HepG2 (cell line): ENCODE measurements at regions not wholly inside any gene's neighbourhood (a gene's known extent, or its start where the extent isn't known, plus 50 kb on each side); places are given as distances from the start of the nearest gene placed in this dataset.

Experiments
- ATAC-seq: fragments of 200-7000 bp; cut with Tn5 transposase; 3 replicates; pipeline ENCODE4 v1.9.1; 2020; ENCODE audit warnings: mild to moderate bottlenecking, moderate library complexity
- BruUV-seq: library from RNA; stranded (reverse); fragments of 400-500 nt; replicated peaks from 2 replicates; lab custom pipeline; 2021; lab: Mats Ljungman, UMichigan
- CTCF ChIA-PET: fragments of 300-600 bp; formaldehyde crosslinking; extraction: SDS; loops from one replicate; lab custom pipeline; 2021; ENCODE audit warnings: low total read pairs, inconsistent platforms, low intra/inter-chr PET ratio; lab: Yijun Ruan, JAX
- POLR2A ChIA-PET: fragments of 350-600 bp; sonication (Branson Sonifier 250); formaldehyde crosslinking; loops from one replicate; lab custom pipeline; 2020; ENCODE audit warnings: antibody characterized with exemption, inconsistent platforms; lab: Yijun Ruan, JAX
- DNase-seq: peaks from one replicate; pipeline ENCODE4 v3.0.0-alpha.2; 2015; ENCODE audit warnings: low spot score
- FAIRE-seq: peaks from 3 replicates; lab custom pipeline; 2011; peaks lifted over from hg19 to GRCh38; lab: Jason Lieb, UNC
- H2AFZ ChIP-seq: one replicate; pipeline ENCODE4 v1.6.1; 2011; ENCODE audit warnings: low read length, inconsistent platforms
- H3K27ac ChIP-seq: fragments of 300-600 bp; 3 replicates; pipeline ENCODE4 v1.8.0; 2011; ENCODE audit warnings: mixed run types, mild to moderate bottlenecking, mixed read lengths, low read length, inconsistent platforms; ENCODE audit not compliant: insufficient read depth; ENCODE audit errors: extremely low read length
- H3K27me3 ChIP-seq, 2 experiments: fragments of 200-600 bp in 1 of 2; 2 replicates in 1 of 2; 3 replicates in 1 of 2; pipeline versions ENCODE4 v1.6.0 to v1.8.0; 2011; ENCODE audit warnings: low read length in 2 of 2, mild to moderate bottlenecking in 2 of 2, moderate library complexity in 2 of 2, inconsistent platforms in 1 of 2; ENCODE audit not compliant: insufficient read depth in 2 of 2, control insufficient read depth in 1 of 2
- H3K36me3 ChIP-seq, 2 experiments: fragments of 200-600 bp in 1 of 2; replicated peaks in 1 of 2; 2 replicates in 1 of 2; 3 replicates in 1 of 2; pipeline versions ENCODE4 v1.5.1 to v1.8.0; 2011; ENCODE audit warnings: low read length in 2 of 2, inconsistent platforms in 1 of 2; ENCODE audit not compliant: insufficient read depth in 2 of 2, control insufficient read depth in 1 of 2
- H3K4me1 ChIP-seq: 2 replicates; pipeline ENCODE4 v1.5.1; 2012; ENCODE audit warnings: low read length, inconsistent platforms; ENCODE audit not compliant: insufficient read depth
- H3K4me2 ChIP-seq: 2 replicates; pipeline ENCODE4 v1.6.0; 2011; ENCODE audit warnings: low read depth, low read length, inconsistent platforms
- H3K4me3 ChIP-seq, 3 experiments: fragments of 200-600 bp in 1 of 3; sonication (generic), shearing (Covaris generic) in 1 of 3; replicated peaks in 1 of 3; 2 replicates each; pipeline ENCODE4 v1.5.1; 2011 to 2016; ENCODE audit warnings: low read length in 3 of 3, inconsistent platforms in 2 of 3, low read depth in 2 of 3, mild to moderate bottlenecking in 2 of 3, control low read depth in 1 of 3, mixed read lengths in 1 of 3; ENCODE audit not compliant: insufficient read depth in 1 of 3
- H3K79me2 ChIP-seq: one replicate; pipeline ENCODE4 v1.6.1; 2011; ENCODE audit warnings: low read length, inconsistent platforms; ENCODE audit not compliant: insufficient read depth
- H3K9ac ChIP-seq: 2 replicates; pipeline ENCODE4 v1.6.0; 2011; ENCODE audit warnings: mild to moderate bottlenecking, low read depth, low read length, inconsistent platforms; ENCODE audit not compliant: insufficient read depth
- H3K9me3 ChIP-seq: 2 replicates; pipeline ENCODE4 v1.5.1; 2012; ENCODE audit warnings: mild to moderate bottlenecking, low read length
- H4K20me1 ChIP-seq: 2 replicates; pipeline ENCODE4 v1.6.0; 2011; ENCODE audit warnings: inconsistent platforms, mild to moderate bottlenecking, low read length, moderate library complexity; ENCODE audit not compliant: insufficient read depth
- FOSL1 ChIP-seq: sonication (generic); formaldehyde crosslinking; IDR thresholded peaks from 2 replicates; pipeline ENCODE4 v1.9.0; 2021; ENCODE audit warnings: missing genetic modification reagents, borderline replicate concordance
- JARID2 ChIP-seq: sonication (generic); formaldehyde crosslinking; IDR thresholded peaks from 2 replicates; pipeline ENCODE4 v1.8.1; 2023; ENCODE audit warnings: missing genetic modification reagents, inconsistent platforms; ENCODE audit not compliant: insufficient replicate concordance
- NR2F6 ChIP-seq, 2 experiments: IDR thresholded peaks; 2 replicates each; pipeline ENCODE4 v1.6.1; 2016; ENCODE audit warnings: antibody characterized with exemption in 1 of 2, mild to moderate bottlenecking in 1 of 2
- RELA ChIP-seq: sonication (generic); formaldehyde crosslinking; IDR thresholded peaks from 2 replicates; pipeline ENCODE4 v1.4.0; 2020; ENCODE audit warnings: missing genetic modification reagents
- SALL2 ChIP-seq: sonication (generic); formaldehyde crosslinking; IDR thresholded peaks from 2 replicates; pipeline ENCODE4 v1.8.1; 2023; ENCODE audit warnings: mild to moderate bottlenecking, missing genetic modification reagents, inconsistent platforms
- SOX13 ChIP-seq, 3 experiments: fragments of 450-650 bp in 1 of 3; sonication (generic) in 1 of 3; formaldehyde crosslinking in 1 of 3; IDR thresholded peaks in 2 of 3; conservative IDR thresholded peaks in 1 of 3; 2 replicates each; pipeline versions ENCODE4 v1.5.0 to v1.6.1; 2016 to 2020; ENCODE audit warnings: antibody characterized with exemption in 1 of 3, mild to moderate bottlenecking in 1 of 3, missing compliant biosample characterization in 1 of 3, missing genetic modification reagents in 1 of 3, moderate library complexity in 1 of 3
- SRF ChIP-seq: IDR thresholded peaks from 2 replicates; pipeline ENCODE4 v1.6.1; 2011; ENCODE audit warnings: mild to moderate bottlenecking, low read depth, low read length, moderate library complexity
- ZNF143 ChIP-seq: sonication (generic); formaldehyde crosslinking; IDR thresholded peaks from 2 replicates; pipeline ENCODE4 v1.4.0; 2020; ENCODE audit warnings: missing genetic modification reagents
- ZNF24 ChIP-seq: fragments of 450-650 bp; IDR thresholded peaks from 2 replicates; pipeline ENCODE4 v1.6.1; 2017; ENCODE audit warnings: antibody characterized with exemption, mild to moderate bottlenecking
- ZNF343 ChIP-seq: sonication (generic); formaldehyde crosslinking; IDR thresholded peaks from 2 replicates; pipeline ENCODE4 v1.4.0; 2020; ENCODE audit warnings: mild to moderate bottlenecking, missing genetic modification reagents
- ZNF589 ChIP-seq: sonication (generic); formaldehyde crosslinking; conservative IDR thresholded peaks from 2 replicates; pipeline ENCODE4 v1.8.0; 2022; ENCODE audit warnings: mild to moderate bottlenecking, moderate library complexity, missing genetic modification reagents
- ZZZ3 ChIP-seq: sonication (generic); formaldehyde crosslinking; IDR thresholded peaks from 2 replicates; pipeline ENCODE4 v1.4.0; 2020; ENCODE audit warnings: missing genetic modification reagents, mild to moderate bottlenecking, borderline replicate concordance
- WGBS: methylation state at CpG from one replicate; pipeline ENCODE4 v1.1.6; 2017; ENCODE audit warnings: low lambda C conversion rate; 5-methylcytosine and 5-hydroxymethylcytosine counted together
- in situ Hi-C: cut with HindIII; loops from 2 replicates; pipeline ENCODE4 v1.10.0; 2017; ENCODE audit warnings: low pct_unique_long_range_greater_than_20kb; ENCODE audit not compliant: extremely low pct_ligation_motif_present
- intact Hi-C: fragments of 100-400 bp; cut with micrococcal nuclease; formaldehyde crosslinking; loops from one replicate; pipeline ENCODE4 v1.10.0; 2022; ENCODE audit not compliant: unreplicated experiment
- TF ChIP-seq, protein P1 (sequence below), 2 experiments: fragments of 450-650 bp in 1 of 2; sonication (generic) in 1 of 2; formaldehyde crosslinking; IDR thresholded peaks; 2 replicates each; pipeline versions ENCODE4 v1.5.0 to v1.8.0; 2020 to 2022; ENCODE audit warnings: mild to moderate bottlenecking in 1 of 2, missing genetic modification reagents in 1 of 2
- TF ChIP-seq, protein P2 (sequence below): IDR thresholded peaks from 2 replicates; pipeline ENCODE4 v1.6.1; 2016
- TF ChIP-seq, protein P3 (sequence below): sonication (generic); formaldehyde crosslinking; IDR thresholded peaks from 2 replicates; pipeline ENCODE4 v1.5.0; 2020; ENCODE audit warnings: mild to moderate bottlenecking, missing genetic modification reagents, moderate library complexity

DNA sequence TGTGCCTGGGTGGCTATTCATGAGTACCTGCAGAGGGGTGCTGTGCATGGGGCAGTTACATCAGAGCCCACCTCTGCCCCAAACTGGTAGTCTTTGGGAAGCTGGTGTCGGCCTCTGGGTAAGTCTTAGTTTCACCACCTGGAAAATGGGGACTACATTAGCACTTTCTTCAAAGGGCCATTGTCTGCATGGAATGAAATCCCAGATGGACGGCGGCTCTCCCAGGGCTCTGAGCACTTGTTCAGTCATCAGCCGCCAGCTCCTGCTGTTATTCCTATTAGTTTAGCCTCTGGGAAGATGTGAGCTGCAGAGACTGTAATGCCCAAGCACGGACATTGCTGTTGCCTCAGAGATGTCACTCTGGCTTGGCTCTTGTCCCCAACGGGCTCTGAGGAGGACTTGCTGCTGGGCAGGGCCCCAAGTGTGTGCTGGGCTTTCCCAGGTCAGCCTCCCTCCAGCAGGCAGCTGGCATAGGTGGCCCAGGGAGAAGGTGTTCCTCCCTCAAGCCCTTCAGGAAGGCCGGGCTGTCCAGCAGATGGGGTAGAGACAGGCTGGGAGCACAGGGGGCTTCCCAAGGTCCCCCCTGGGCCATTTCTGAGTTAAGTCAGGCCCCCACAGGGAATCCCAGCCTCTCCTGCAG lies 268.3 kb downstream of the TFAP2C start:
- DNase-seq (no peak), FAIRE-seq (no peak), ATAC-seq (no peak)
- intact Hi-C loops, result no loop called here
- Histone ChIP-seq H3K27me3 (peaks cover 0 to 10% of the 10 kb centered on the region in 2 experiments; a peak in 3 of 5 replicates), H3K4me1 (peaks cover 7% of the 10 kb centered on the region; the same call in 1 of the 2 replicates), H3K36me3 (no peaks in the 10 kb centered on the region), H2AFZ (no peak overlapping the region), H3K4me3 (no peak overlapping the region), H3K27ac (no peak overlapping the region), H3K9ac (no peak overlapping the region), H3K4me2 (no peak overlapping the region), H3K79me2 (no peaks in the 10 kb centered on the region), H3K9me3 (0 out of 2 replicates have a peak, but pooled peaks cover 6% of the 10 kb centered on the region), H4K20me1 (no peaks in the 10 kb centered on the region)
- BruUV-seq, result no TSS peak
- in situ Hi-C loops, result no loop called here
- ChIA-PET CTCF (no interaction called here), POLR2A (no interaction called here)
- 0% methylated on average over 6 of the region's 7 CpGs for WGBS
- TF ChIP-seq NR2F6 (IDR thresholded peaks at IDR 0.05) (no peak), NR2F6 (CRISPR knock-in tag; IDR thresholded peaks at IDR 0.05) (no peak), ZNF343 (CRISPR knock-in tag) (no peak), FOSL1 (no peak), SOX13 (IDR thresholded peaks at IDR 0.05) (no peak), SOX13 (CRISPR knock-in tag; conservative IDR thresholded peaks at IDR 0.05 in 1 of 2, IDR thresholded peaks at IDR 0.05 in 1 of 2) (no peak), ZNF24 (no peak), RELA (CRISPR knock-in tag) (no peak), SALL2 (CRISPR knock-in tag) (no peak), ZNF143 (no peak), ZZZ3 (CRISPR knock-in tag) (no peak), SRF (no peak), JARID2 (CRISPR knock-in tag) (no peak), ZNF589 (CRISPR knock-in tag) (no peak)
- TF ChIP-seq, protein P1, sequence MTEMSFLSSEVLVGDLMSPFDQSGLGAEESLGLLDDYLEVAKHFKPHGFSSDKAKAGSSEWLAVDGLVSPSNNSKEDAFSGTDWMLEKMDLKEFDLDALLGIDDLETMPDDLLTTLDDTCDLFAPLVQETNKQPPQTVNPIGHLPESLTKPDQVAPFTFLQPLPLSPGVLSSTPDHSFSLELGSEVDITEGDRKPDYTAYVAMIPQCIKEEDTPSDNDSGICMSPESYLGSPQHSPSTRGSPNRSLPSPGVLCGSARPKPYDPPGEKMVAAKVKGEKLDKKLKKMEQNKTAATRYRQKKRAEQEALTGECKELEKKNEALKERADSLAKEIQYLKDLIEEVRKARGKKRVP (CRISPR knock-in tag; IDR thresholded peaks at IDR 0.05), result no peak
- TF ChIP-seq, protein P2, sequence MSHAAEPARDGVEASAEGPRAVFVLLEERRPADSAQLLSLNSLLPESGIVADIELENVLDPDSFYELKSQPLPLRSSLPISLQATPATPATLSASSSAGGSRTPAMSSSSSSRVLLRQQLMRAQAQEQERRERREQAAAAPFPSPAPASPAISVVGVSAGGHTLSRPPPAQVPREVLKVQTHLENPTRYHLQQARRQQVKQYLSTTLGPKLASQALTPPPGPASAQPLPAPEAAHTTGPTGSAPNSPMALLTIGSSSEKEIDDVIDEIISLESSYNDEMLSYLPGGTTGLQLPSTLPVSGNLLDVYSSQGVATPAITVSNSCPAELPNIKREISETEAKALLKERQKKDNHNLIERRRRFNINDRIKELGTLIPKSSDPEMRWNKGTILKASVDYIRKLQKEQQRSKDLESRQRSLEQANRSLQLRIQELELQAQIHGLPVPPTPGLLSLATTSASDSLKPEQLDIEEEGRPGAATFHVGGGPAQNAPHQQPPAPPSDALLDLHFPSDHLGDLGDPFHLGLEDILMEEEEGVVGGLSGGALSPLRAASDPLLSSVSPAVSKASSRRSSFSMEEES (CRISPR knock-in tag), result no peak
- TF ChIP-seq, protein P3, sequence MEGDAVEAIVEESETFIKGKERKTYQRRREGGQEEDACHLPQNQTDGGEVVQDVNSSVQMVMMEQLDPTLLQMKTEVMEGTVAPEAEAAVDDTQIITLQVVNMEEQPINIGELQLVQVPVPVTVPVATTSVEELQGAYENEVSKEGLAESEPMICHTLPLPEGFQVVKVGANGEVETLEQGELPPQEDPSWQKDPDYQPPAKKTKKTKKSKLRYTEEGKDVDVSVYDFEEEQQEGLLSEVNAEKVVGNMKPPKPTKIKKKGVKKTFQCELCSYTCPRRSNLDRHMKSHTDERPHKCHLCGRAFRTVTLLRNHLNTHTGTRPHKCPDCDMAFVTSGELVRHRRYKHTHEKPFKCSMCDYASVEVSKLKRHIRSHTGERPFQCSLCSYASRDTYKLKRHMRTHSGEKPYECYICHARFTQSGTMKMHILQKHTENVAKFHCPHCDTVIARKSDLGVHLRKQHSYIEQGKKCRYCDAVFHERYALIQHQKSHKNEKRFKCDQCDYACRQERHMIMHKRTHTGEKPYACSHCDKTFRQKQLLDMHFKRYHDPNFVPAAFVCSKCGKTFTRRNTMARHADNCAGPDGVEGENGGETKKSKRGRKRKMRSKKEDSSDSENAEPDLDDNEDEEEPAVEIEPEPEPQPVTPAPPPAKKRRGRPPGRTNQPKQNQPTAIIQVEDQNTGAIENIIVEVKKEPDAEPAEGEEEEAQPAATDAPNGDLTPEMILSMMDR (CRISPR knock-in tag), result no peak
